BLaER1 (cell line): ENCODE measurements at regions not wholly inside any gene's neighbourhood (a gene's known extent, or its start where the extent isn't known, plus 50 kb on each side); places are given as distances from the start of the nearest gene placed in this dataset.

Experiments
- H3K27ac ChIP-seq: shearing (Covaris generic); formaldehyde crosslinking; 2 replicates; pipeline ENCODE4 v1.8.1; 2022
- H3K27me3 ChIP-seq: shearing (Covaris generic); formaldehyde crosslinking; 2 replicates; pipeline ENCODE4 v1.8.1; 2022
- H3K36me3 ChIP-seq: shearing (Covaris generic); formaldehyde crosslinking; 2 replicates; pipeline ENCODE4 v1.8.1; 2022
- H3K4me1 ChIP-seq: shearing (Covaris generic); formaldehyde crosslinking; 2 replicates; pipeline ENCODE4 v1.8.1; 2022
- H3K4me2 ChIP-seq: shearing (Covaris generic); formaldehyde crosslinking; 2 replicates; pipeline ENCODE4 v1.8.1; 2022
- H3K4me3 ChIP-seq: shearing (Covaris generic); formaldehyde crosslinking; 2 replicates; pipeline ENCODE4 v1.8.1; 2022
- H3K9ac ChIP-seq: shearing (Covaris generic); formaldehyde crosslinking; 2 replicates; pipeline ENCODE4 v1.8.1; 2022
- H3K9me3 ChIP-seq: shearing (Covaris generic); formaldehyde crosslinking; 2 replicates; pipeline ENCODE4 v1.8.1; 2022
- H4K20me1 ChIP-seq: shearing (Covaris generic); formaldehyde crosslinking; 2 replicates; pipeline ENCODE4 v1.8.1; 2022
- Cebpa-rat ChIP-seq: shearing (Covaris generic); IDR thresholded peaks from 2 replicates; pipeline ENCODE4 v1.8.1; 2022

GRCh38 chr1:88126467-88126866 is 557.6 kb upstream of the PKN2 start:
- no peak for TF ChIP-seq Cebpa-rat
- H3K9me3 ChIP-seq, result no peaks in the 10 kb centered on the region
- H3K9ac ChIP-seq, result no peak overlapping the region

GRCh38 chr1:88133991-88134390 is 550.1 kb upstream of the PKN2 start:
- H3K9ac ChIP-seq, result no peak overlapping the region
- no peaks in the 10 kb centered on the region for H3K27me3 ChIP-seq
- H4K20me1 ChIP-seq, result no peaks in the 10 kb centered on the region
- no peak overlapping the region for H3K4me2 ChIP-seq
- no peak overlapping the region for H3K27ac ChIP-seq
- no peaks in the 10 kb centered on the region for H3K36me3 ChIP-seq
- H3K4me1 ChIP-seq, result no peaks in the 10 kb centered on the region
- no peak overlapping the region for H3K4me3 ChIP-seq
- no peak for TF ChIP-seq Cebpa-rat
- H3K9me3 ChIP-seq, result no peaks in the 10 kb centered on the region

More at GRCh38 chr1:88126467-88126866, 557.6 kb upstream of the PKN2 start:
- H3K4me1 ChIP-seq, result no peaks in the 10 kb centered on the region
- H3K27me3 ChIP-seq, result no peaks in the 10 kb centered on the region
- no peak overlapping the region for H3K4me3 ChIP-seq
- H3K27ac ChIP-seq, result no peak overlapping the region
- no peaks in the 10 kb centered on the region for H4K20me1 ChIP-seq
- no peaks in the 10 kb centered on the region for H3K36me3 ChIP-seq
- H3K4me2 ChIP-seq, result no peak overlapping the region

DNA sequence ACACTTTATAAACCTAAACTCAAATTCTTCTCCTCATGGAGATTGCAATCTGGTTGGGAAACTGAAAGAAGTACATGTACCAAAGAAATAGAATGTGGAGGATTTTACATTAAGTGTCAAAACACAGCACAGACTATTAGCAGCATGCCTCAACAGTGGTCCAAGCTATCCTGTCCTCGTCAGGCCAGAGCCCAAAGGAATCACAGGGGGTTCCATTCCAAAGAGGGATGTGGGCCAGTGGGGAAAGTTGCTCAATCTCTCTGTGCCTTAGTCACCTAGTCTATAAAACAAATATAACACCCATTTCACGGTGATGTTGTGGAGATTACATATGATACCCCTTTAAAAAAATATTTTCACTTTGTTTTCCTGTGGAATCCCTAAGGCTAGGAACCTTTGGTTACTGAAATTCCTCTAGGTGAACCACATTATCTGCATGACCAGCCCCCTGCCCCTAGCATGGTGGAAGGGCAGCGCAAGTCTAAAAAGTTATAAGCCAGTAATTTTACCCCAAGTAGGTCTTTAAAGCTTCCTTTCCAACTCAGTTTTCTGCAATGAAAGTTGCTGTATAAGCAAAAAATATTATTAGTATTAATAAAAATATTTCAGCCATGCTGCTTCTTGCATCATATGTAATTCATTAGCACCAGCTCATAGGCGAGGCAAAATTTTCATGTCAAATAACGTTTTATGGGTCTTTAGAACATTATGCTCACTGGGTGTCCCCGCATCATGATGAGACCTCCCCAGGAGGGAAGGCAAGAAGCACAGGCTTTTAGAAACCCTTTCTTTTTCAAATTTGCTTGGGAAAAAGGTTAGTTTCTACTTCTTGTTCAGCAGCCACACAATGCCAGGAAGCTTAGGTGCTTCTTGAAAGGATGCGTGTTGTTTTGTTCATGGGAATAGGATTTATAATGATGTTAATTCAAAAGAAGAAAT is 548.8 kb upstream of the PKN2 start:
- Histone ChIP-seq H3K9ac (no peak overlapping the region), H3K9me3 (no peaks in the 10 kb centered on the region), H3K27ac (no peak overlapping the region), H3K36me3 (no peaks in the 10 kb centered on the region), H3K4me1 (no peaks in the 10 kb centered on the region), H3K4me2 (no peak overlapping the region), H4K20me1 (no peaks in the 10 kb centered on the region), H3K27me3 (no peaks in the 10 kb centered on the region), H3K4me3 (no peak overlapping the region)
- no peak for TF ChIP-seq Cebpa-rat

DNA sequence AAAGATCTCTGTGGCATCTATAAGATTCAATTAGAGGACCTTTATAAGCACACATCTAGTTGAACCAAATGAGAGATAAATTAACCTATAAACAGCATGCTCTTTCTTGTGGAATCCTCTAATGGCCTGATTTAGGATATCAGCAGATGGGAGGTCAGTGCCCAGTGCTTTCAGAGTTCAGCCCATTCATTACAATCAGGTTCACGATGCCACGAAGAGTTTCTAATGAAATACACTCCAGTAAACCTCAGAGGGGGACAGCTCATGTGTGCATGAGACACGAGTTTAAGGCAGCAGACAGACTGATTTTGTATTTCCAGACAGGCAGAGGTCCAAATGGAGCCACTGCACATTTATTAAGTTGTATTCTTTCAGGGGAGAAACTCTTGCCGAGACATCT is 544.4 kb upstream of the PKN2 start:
- TF ChIP-seq Cebpa-rat, result no peak
- no peak overlapping the region for H3K9ac ChIP-seq

GRCh38 chr1:88140325-88140724 is 543.7 kb upstream of the PKN2 start:
- Histone ChIP-seq H3K4me3 (no peak overlapping the region), H3K4me1 (no peaks in the 10 kb centered on the region), H3K27ac (no peak overlapping the region), H3K9ac (no peak overlapping the region), H3K36me3 (no peaks in the 10 kb centered on the region), H4K20me1 (no peaks in the 10 kb centered on the region), H3K27me3 (no peaks in the 10 kb centered on the region), H3K4me2 (no peak overlapping the region), H3K9me3 (no peaks in the 10 kb centered on the region)
- no peak for TF ChIP-seq Cebpa-rat

More for the DNA sequence above, 544.4 kb upstream of the PKN2 start:
- no peaks in the 10 kb centered on the region for H3K27me3 ChIP-seq
- H3K9me3 ChIP-seq, result no peaks in the 10 kb centered on the region
- H3K4me1 ChIP-seq, result no peaks in the 10 kb centered on the region
- H4K20me1 ChIP-seq, result no peaks in the 10 kb centered on the region
- no peaks in the 10 kb centered on the region for H3K36me3 ChIP-seq
- H3K4me2 ChIP-seq, result no peak overlapping the region
- H3K4me3 ChIP-seq, result no peak overlapping the region
- no peak overlapping the region for H3K27ac ChIP-seq

GRCh38 chr1:88141499-88142074 is 542.5 kb upstream of the PKN2 start:
- H3K9me3 ChIP-seq, result no peaks in the 10 kb centered on the region
- no peaks in the 10 kb centered on the region for H3K36me3 ChIP-seq
- no peak for TF ChIP-seq Cebpa-rat
- no peaks in the 10 kb centered on the region for H3K4me1 ChIP-seq
- H4K20me1 ChIP-seq, result no peaks in the 10 kb centered on the region
- H3K4me2 ChIP-seq, result no peak overlapping the region
- H3K4me3 ChIP-seq, result no peak overlapping the region
- no peak overlapping the region for H3K9ac ChIP-seq
- H3K27ac ChIP-seq, result no peak overlapping the region
- no peaks in the 10 kb centered on the region for H3K27me3 ChIP-seq

DNA sequence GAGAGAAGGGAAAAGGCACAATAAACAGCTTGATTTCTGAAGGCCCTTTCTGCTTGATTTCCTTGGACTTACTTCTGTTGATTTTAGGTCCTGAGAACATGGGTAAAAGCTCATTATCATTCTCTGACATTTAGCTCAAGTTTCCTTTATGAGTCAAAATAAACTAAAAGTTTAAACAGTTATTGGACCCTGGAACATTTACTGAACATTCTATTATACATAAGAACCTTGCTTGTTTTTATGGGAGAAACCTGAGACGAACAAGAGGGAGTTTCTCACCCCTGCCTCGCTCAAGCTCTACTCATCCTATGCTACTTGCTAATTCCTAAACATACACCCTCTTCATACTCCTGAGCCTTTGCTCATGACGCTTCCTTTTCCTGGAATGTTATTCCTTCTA is 538.3 kb upstream of the PKN2 start:
- Histone ChIP-seq H3K27ac (no peak overlapping the region), H3K9ac (no peak overlapping the region), H3K9me3 (no peaks in the 10 kb centered on the region), H3K27me3 (no peaks in the 10 kb centered on the region), H3K4me1 (no peaks in the 10 kb centered on the region), H3K36me3 (no peaks in the 10 kb centered on the region), H3K4me2 (no peak overlapping the region), H3K4me3 (no peak overlapping the region), H4K20me1 (no peaks in the 10 kb centered on the region)
- no peak for TF ChIP-seq Cebpa-rat

GRCh38 chr1:88149686-88150085 is 534.4 kb upstream of the PKN2 start:
- Histone ChIP-seq H3K36me3 (no peaks in the 10 kb centered on the region), H3K9ac (no peak overlapping the region), H3K27ac (no peak overlapping the region), H3K27me3 (no peaks in the 10 kb centered on the region), H3K4me2 (no peak overlapping the region), H3K4me1 (no peaks in the 10 kb centered on the region), H3K4me3 (no peak overlapping the region), H3K9me3 (no peaks in the 10 kb centered on the region), H4K20me1 (no peaks in the 10 kb centered on the region)
- no peak for TF ChIP-seq Cebpa-rat

GRCh38 chr1:88150330-88150729 is 533.7 kb upstream of the PKN2 start:
- no peaks in the 10 kb centered on the region for H3K9me3 ChIP-seq
- no peaks in the 10 kb centered on the region for H3K27me3 ChIP-seq
- no peak overlapping the region for H3K27ac ChIP-seq
- TF ChIP-seq Cebpa-rat, result no peak
- no peaks in the 10 kb centered on the region for H3K4me1 ChIP-seq
- H3K4me2 ChIP-seq, result no peak overlapping the region
- H3K36me3 ChIP-seq, result no peaks in the 10 kb centered on the region
- H4K20me1 ChIP-seq, result no peaks in the 10 kb centered on the region
- no peak overlapping the region for H3K4me3 ChIP-seq
- H3K9ac ChIP-seq, result no peak overlapping the region

DNA sequence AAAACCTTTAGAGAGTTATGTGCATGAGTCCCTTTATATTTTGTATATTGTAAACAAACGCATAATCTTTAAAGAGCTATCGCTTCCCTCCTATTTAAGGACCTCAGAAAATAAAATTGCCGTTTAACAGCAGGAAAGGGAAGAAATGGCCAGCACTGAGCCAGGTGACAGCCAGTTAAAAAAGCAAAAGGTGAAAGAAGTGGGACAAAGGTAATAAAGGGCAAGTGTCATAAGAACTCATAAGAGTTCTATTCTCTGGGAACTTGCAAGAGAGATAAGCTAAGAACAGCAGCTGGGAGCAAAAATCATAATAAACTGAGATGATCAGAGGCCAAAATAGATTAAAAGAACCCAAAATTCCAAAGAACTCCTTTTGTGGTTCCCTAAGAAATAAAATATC is 520.9 kb upstream of the PKN2 start:
- Histone ChIP-seq H3K27ac (no peak overlapping the region), H4K20me1 (no peaks in the 10 kb centered on the region), H3K4me2 (no peak overlapping the region), H3K9ac (no peak overlapping the region), H3K4me3 (no peak overlapping the region), H3K36me3 (no peaks in the 10 kb centered on the region), H3K9me3 (no peaks in the 10 kb centered on the region), H3K27me3 (no peaks in the 10 kb centered on the region), H3K4me1 (no peaks in the 10 kb centered on the region)
- no peak for TF ChIP-seq Cebpa-rat
